Esophagus squamous epithelium (tissue), 5 donors: ENCODE measurements at regions not wholly inside any gene's neighbourhood (a gene's known extent, or its start where the extent isn't known, plus 50 kb on each side); places are given as distances from the start of the nearest gene placed in this dataset.

ENCODE experiments used
- DNase-seq: peaks from one replicate; lab custom pipeline; 2025; lab: John Stamatoyannopoulos, UW
- H3K27ac ChIP-seq, 4 donors: fragments of 200-600 bp; sonication (generic); one replicate each; pipeline ENCODE4 v1.5.1; 2016 to 2019; ENCODE audit warnings: mild to moderate bottlenecking in 1 of 4
- H3K27me3 ChIP-seq, 4 donors: fragments of 200-600 bp; sonication (generic); 1 replicate in 3 of 4; 2 replicates in 1 of 4; pipeline versions ENCODE4 v1.5.1 to v1.6.0; 2017 to 2021; ENCODE audit warnings: antibody characterized with exemption in 1 of 4
- H3K36me3 ChIP-seq, 3 donors: fragments of 200-600 bp; sonication (generic); one replicate each; pipeline ENCODE4 v1.5.1; 2016 to 2019
- H3K4me1 ChIP-seq, 3 donors: fragments of 200-600 bp; sonication (generic); one replicate each; pipeline ENCODE4 v1.5.1; 2017 to 2019
- H3K4me3 ChIP-seq, 4 donors: fragments of 200-600 bp; sonication (generic); 1 replicate in 3 of 4; 2 replicates in 1 of 4; pipeline ENCODE4 v1.5.1; 2016 to 2019; ENCODE audit warnings: mild to moderate bottlenecking in 2 of 4, moderate library complexity in 1 of 4
- H3K9me3 ChIP-seq, 3 donors: fragments of 200-600 bp; sonication (generic); one replicate each; pipeline ENCODE4 v1.5.1; 2016 to 2019
- POLR2A ChIP-seq, 4 donors: fragments of 450-650 bp; IDR thresholded peaks; one replicate each; pipeline ENCODE4 v1.6.1; 2017; ENCODE audit warnings: antibody characterized with exemption in 4 of 4, mild to moderate bottlenecking in 4 of 4, moderate library complexity in 3 of 4
- WGBS, 2 donors: methylation state at CpG; one replicate each; pipeline ENCODE4 v1.1.5; 2018; 5-methylcytosine and 5-hydroxymethylcytosine counted together
- intact Hi-C: fragments of 100-400 bp; cut with DNase I; formaldehyde crosslinking; loops from one replicate; pipeline ENCODE4 v1.15.0; 2022
- TF ChIP-seq, protein P1 (sequence below), 6 experiments: fragments of 450-650 bp in 4 of 6; fragments of 200-600 bp in 2 of 6; sonication (generic) in 2 of 6; IDR thresholded peaks; one replicate each; pipeline ENCODE4 v1.5.1; 2016 to 2019; ENCODE audit warnings: antibody characterized with exemption in 6 of 6, mild to moderate bottlenecking in 4 of 6, moderate library complexity in 4 of 6
- donor health status: DM: yes; HTN: yes; CAD: no.

DNA sequence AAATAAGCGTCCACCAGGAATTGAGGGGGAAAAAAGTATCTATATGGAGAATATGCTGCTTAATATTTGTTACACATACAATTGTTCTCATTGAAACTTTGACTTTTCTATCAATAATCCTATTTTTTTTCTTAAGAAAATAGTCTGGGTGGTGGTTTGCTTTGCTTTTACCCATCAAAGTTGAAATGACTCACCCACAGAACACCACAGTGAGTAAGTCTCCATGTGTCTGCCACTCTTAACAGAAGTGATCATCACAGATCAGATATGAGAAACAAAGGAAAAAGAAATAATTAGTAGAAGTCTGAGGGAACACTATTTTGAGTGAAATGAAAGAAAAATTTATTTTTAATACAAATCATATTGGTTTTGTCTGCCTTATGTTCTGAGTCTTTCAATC is 742.8 kb downstream of the CDH9 start:
- WGBS, 2 donors = 70 to 73% methylated on average over 1 of the region's 1 CpG
- DNase-seq = no peak
- H3K9me3 ChIP-seq = no peaks in the 10 kb centered on the region
- intact Hi-C loops = no loop called here
- no peaks in the 10 kb centered on the region for H3K36me3 ChIP-seq
- H3K4me1 ChIP-seq = no peaks in the 10 kb centered on the region
- no peak overlapping the region for H3K4me3 ChIP-seq
- no peaks in the 10 kb centered on the region for H3K27me3 ChIP-seq
- TF ChIP-seq, protein P1, sequence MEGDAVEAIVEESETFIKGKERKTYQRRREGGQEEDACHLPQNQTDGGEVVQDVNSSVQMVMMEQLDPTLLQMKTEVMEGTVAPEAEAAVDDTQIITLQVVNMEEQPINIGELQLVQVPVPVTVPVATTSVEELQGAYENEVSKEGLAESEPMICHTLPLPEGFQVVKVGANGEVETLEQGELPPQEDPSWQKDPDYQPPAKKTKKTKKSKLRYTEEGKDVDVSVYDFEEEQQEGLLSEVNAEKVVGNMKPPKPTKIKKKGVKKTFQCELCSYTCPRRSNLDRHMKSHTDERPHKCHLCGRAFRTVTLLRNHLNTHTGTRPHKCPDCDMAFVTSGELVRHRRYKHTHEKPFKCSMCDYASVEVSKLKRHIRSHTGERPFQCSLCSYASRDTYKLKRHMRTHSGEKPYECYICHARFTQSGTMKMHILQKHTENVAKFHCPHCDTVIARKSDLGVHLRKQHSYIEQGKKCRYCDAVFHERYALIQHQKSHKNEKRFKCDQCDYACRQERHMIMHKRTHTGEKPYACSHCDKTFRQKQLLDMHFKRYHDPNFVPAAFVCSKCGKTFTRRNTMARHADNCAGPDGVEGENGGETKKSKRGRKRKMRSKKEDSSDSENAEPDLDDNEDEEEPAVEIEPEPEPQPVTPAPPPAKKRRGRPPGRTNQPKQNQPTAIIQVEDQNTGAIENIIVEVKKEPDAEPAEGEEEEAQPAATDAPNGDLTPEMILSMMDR (IDR thresholded peaks at IDR 0.05) = no peak
- no peak for TF ChIP-seq POLR2A (IDR thresholded peaks at IDR 0.05)
- H3K27ac ChIP-seq = no peak overlapping the region

DNA sequence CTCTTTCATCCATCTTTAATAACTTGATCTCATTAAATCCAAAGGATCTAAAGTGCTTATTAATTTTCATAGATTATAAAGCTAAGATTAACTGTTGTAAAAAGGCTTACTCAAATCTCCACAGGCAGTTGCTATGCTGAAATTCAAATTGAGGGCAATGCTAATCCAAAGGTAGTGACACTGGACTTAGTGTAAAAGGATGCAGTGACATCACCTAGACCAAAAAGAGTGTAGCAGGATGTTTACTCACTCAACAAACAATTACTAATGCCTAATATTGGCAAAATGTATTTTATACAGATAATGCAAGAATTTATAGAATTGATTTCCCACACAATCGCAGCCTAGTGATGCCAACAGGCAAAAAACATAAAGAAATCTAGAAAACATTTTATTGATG is 756.2 kb downstream of the CDH9 start:
- 84 to 93% methylated on average over 1 of the region's 1 CpG for WGBS, 2 donors
- peaks cover 0 to 9% (median 0%) of the 10 kb centered on the region in 3 donors for H3K9me3 ChIP-seq
- H3K36me3 ChIP-seq = no peaks in the 10 kb centered on the region
- DNase-seq = no peak
- H3K4me3 ChIP-seq = no peak overlapping the region
- no peaks in the 10 kb centered on the region for H3K4me1 ChIP-seq
- no peak overlapping the region for H3K27ac ChIP-seq
- no peaks in the 10 kb centered on the region for H3K27me3 ChIP-seq
- intact Hi-C loops = no loop called here
- TF ChIP-seq, protein P1 (IDR thresholded peaks at IDR 0.05) = no peak
- TF ChIP-seq POLR2A (IDR thresholded peaks at IDR 0.05) = no peak

DNA sequence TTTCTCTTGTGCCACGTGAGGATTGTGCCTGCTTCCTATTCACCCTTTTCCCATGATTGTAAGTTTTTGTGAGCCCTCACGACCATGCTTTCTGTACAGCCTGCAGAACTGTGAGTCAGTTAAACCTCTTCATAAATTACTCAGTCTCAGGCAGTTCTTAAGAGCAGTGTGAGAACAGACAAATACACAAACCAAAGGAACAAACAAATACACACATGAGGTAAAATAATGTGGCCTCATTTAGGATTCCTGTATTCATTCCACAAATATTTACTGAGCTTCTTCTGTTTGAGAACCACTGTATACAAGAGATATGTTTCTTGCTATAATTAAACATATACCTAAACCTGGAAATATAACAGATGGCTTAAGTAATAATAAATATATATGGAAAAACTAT is 760.3 kb downstream of the CDH9 start:
- WGBS, 2 donors = 35 to 39% methylated on average over 2 of the region's 2 CpGs
- no peak overlapping the region for H3K27ac ChIP-seq
- no peak overlapping the region for H3K4me3 ChIP-seq
- intact Hi-C loops = no loop called here
- no peaks in the 10 kb centered on the region for H3K4me1 ChIP-seq
- peaks cover 0 to 4% (median 0%) of the 10 kb centered on the region in 3 donors for H3K9me3 ChIP-seq
- no peak for DNase-seq
- no peak for TF ChIP-seq POLR2A (IDR thresholded peaks at IDR 0.05)
- TF ChIP-seq, protein P1 (IDR thresholded peaks at IDR 0.05) = no peak
- no peaks in the 10 kb centered on the region for H3K36me3 ChIP-seq
- no peaks in the 10 kb centered on the region for H3K27me3 ChIP-seq

DNA sequence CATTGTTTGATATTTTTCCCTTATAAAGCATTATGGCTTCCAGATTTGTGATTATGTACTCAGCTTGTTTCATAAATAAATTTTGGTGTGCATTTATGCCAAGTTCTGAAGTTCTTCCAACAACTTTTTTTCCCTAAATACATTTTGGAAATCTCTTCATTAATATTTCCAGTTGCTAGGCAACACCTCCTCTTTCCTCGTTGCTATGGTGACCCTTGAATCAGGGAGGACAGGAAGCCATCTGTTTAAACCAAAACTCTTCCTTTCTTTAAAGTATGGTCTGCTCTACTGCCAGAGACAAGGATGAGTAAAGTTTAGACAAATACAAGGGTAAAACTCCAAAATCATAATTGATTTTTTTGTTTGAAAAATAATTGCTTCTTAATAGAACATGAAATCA is 779.3 kb downstream of the CDH9 start:
- H3K9me3 ChIP-seq = peaks cover 0 to 4% (median 0%) of the 10 kb centered on the region in 3 donors
- 18 to 23% methylated on average over 1 of the region's 1 CpG for WGBS, 2 donors
- DNase-seq = no peak
- intact Hi-C loops = no loop called here
- H3K4me1 ChIP-seq = no peaks in the 10 kb centered on the region
- no peaks in the 10 kb centered on the region for H3K36me3 ChIP-seq
- TF ChIP-seq, protein P1 (IDR thresholded peaks at IDR 0.05) = no peak
- TF ChIP-seq POLR2A (IDR thresholded peaks at IDR 0.05) = no peak
- no peak overlapping the region for H3K27ac ChIP-seq
- no peak overlapping the region for H3K4me3 ChIP-seq
- H3K27me3 ChIP-seq = no peaks in the 10 kb centered on the region

DNA sequence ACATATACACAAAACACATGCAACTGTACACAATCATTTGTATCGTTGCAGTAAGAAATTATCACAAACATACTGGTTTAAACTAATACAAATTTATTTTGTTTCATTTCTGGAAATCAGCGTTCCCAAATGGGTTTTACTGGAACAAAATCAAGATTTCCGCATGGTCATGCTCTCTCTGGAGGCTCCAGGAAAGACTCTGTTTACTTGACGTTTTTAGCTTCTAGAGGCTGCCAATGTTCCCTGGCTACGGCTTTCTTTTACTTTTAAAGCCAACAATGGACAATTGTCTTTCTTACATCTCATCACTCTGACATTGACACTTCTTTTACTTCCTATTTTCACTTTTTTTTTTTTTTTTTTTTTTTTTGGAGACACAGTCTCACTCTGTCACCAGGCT is 793.1 kb downstream of the CDH9 start:
- no peaks in the 10 kb centered on the region for H3K27me3 ChIP-seq
- 53 to 73% methylated on average over 5 of the region's 5 CpGs for WGBS, 2 donors
- intact Hi-C loops = no loop called here
- no peaks in the 10 kb centered on the region for H3K4me1 ChIP-seq
- no peak for DNase-seq
- H3K4me3 ChIP-seq = no peak overlapping the region
- no peaks in the 10 kb centered on the region for H3K9me3 ChIP-seq
- no peak for TF ChIP-seq POLR2A (IDR thresholded peaks at IDR 0.05)
- TF ChIP-seq, protein P1 (IDR thresholded peaks at IDR 0.05) = no peak
- no peak overlapping the region for H3K27ac ChIP-seq
- H3K36me3 ChIP-seq = no peaks in the 10 kb centered on the region
